ENCODE measurements at regions not wholly inside any gene's neighbourhood (a gene's known extent, or its start where the extent isn't known, plus 50 kb on each side); places are given as distances from the start of the nearest gene placed in this dataset.
"Not testable (repeated sequence)": the region's sequence is repeated elsewhere in the genome, so short reads cannot be mapped to it uniquely, and the experiment has no call there.

- no peaks in the 10 kb centered on the region for H3K4me1 Mint-ChIP-seq (ENCODE audit: low read depth, unreplicated experiment)
- H3K4me3 Mint-ChIP-seq (ENCODE audit: low read depth, unreplicated experiment), result no peak overlapping the region
- peaks cover 53% of the 10 kb centered on the region for H3K27me3 Mint-ChIP-seq (ENCODE audit: unreplicated experiment)
- no peaks in the 10 kb centered on the region for H3K9me3 Mint-ChIP-seq (ENCODE audit: low read depth, unreplicated experiment)
- TF ChIP-seq CTCF (IDR thresholded peaks at IDR 0.05; ENCODE audit: unreplicated experiment), result no peak
- no peak for DNase-seq
- CTCF ChIA-PET, result no interaction called here
- intact Hi-C loops (cut with micrococcal nuclease; ENCODE audit: unreplicated experiment), result no loop called here
- no peak overlapping the region for H3K27ac Mint-ChIP-seq (ENCODE audit: unreplicated experiment)
- no peaks in the 10 kb centered on the region for H3K36me3 Mint-ChIP-seq (ENCODE audit: insufficient read depth, unreplicated experiment)
- no TSS peak for BruUV-seq (replicated peaks)
Observed at GRCh38 chr15:62513893-62514292, 348.8 kb upstream of the C2CD4B start.

DNA sequence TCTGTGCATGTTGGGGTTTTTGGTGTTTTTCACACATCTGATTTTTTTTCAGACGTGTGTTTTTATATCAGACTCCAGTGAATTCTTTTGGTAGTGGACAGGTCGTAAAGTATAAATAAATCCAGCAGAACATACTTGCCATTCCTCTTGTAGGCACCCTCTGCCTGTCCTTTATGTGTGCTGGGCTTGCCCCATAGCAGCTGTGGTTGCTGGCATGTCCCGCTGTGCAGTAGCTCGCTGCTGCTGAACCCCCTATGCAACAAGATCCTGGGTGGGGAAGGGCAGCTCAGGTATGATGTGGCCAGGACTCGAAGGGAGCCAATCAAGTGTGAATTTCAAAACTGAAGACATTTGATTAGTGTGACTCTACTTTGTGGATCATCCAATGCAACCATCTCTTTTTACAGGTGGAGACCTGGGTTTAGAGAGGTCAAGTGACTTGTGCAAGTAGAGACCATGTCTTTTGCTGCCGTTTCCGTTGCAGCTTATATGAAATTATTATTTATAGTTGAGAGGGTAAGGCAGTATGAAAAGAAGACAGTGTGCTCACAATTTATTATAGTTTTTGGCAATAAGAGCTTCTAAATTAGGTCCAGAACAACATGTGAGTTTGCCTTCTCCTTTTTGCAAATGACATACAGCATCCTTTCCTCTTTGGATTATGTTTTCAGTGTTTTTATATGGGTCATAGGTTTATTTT is 350.8 kb upstream of the C2CD4B start:
- no peak for DNase-seq
- CTCF ChIA-PET, result interaction anchor here (0.6 to 1.1 kb wide), 2 partner anchors 15 to 520 kb away, joined by 3 to 4 read pairs; no protein-coding TSS in a partner anchor
- intact Hi-C loops (cut with micrococcal nuclease; ENCODE audit: unreplicated experiment), result no loop called here
- no peaks in the 10 kb centered on the region for H3K4me1 Mint-ChIP-seq (ENCODE audit: low read depth, unreplicated experiment)
- no peaks in the 10 kb centered on the region for H3K36me3 Mint-ChIP-seq (ENCODE audit: insufficient read depth, unreplicated experiment)
- H3K27ac Mint-ChIP-seq (ENCODE audit: unreplicated experiment), result no peak overlapping the region
- no peak overlapping the region for H3K4me3 Mint-ChIP-seq (ENCODE audit: low read depth, unreplicated experiment)
- H3K27me3 Mint-ChIP-seq (ENCODE audit: unreplicated experiment), result peaks cover 53% of the 10 kb centered on the region
- H3K9me3 Mint-ChIP-seq (ENCODE audit: low read depth, unreplicated experiment), result no peaks in the 10 kb centered on the region
- no TSS peak for BruUV-seq (replicated peaks)
- TF ChIP-seq CTCF (IDR thresholded peaks at IDR 0.05; ENCODE audit: unreplicated experiment), result no peak

DNA sequence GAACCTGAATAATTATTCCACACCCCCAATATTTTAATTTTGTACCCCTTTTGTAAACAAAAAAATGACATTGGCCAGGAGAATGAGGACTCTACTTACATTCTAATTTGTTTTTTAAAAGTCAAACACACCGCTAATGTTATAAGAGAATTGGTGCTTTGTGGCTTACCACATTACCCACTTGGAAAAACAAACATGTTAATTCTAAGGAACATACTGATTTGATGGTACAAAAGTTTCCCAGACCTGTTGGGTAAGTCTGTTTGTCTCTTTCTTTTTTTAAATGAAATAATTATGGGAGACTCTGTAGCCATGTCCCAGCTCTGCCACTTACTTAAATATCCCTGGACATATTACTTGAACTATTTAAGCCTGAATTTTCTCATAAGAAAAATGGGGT is 352.5 kb upstream of the C2CD4B start:
- Mint-ChIP-seq H3K36me3 (ENCODE audit: insufficient read depth, unreplicated experiment) (no peaks in the 10 kb centered on the region), H3K4me1 (ENCODE audit: low read depth, unreplicated experiment) (no peaks in the 10 kb centered on the region), H3K27ac (ENCODE audit: unreplicated experiment) (no peak overlapping the region), H3K4me3 (ENCODE audit: low read depth, unreplicated experiment) (no peak overlapping the region), H3K27me3 (ENCODE audit: unreplicated experiment) (peaks cover 63% of the 10 kb centered on the region), H3K9me3 (ENCODE audit: low read depth, unreplicated experiment) (no peaks in the 10 kb centered on the region)
- CTCF ChIA-PET, result no interaction called here
- no peak for TF ChIP-seq CTCF (IDR thresholded peaks at IDR 0.05; ENCODE audit: unreplicated experiment)
- intact Hi-C loops (cut with micrococcal nuclease; ENCODE audit: unreplicated experiment), result no loop called here
- no TSS peak for BruUV-seq (replicated peaks)
- no peak for DNase-seq

- H3K4me3 Mint-ChIP-seq (ENCODE audit: low read depth, unreplicated experiment); H3K36me3 Mint-ChIP-seq (ENCODE audit: insufficient read depth, unreplicated experiment); BruUV-seq (replicated peaks); intact Hi-C loops (cut with micrococcal nuclease; ENCODE audit: unreplicated experiment); H3K4me1 Mint-ChIP-seq (ENCODE audit: low read depth, unreplicated experiment); DNase-seq; H3K9me3 Mint-ChIP-seq (ENCODE audit: low read depth, unreplicated experiment); CTCF ChIA-PET; H3K27ac Mint-ChIP-seq (ENCODE audit: unreplicated experiment): not testable (repeated sequence)
- peaks cover 63% of the 10 kb centered on the region for H3K27me3 Mint-ChIP-seq (ENCODE audit: unreplicated experiment)
Observed at GRCh38 chr15:62518666-62519065, 353.6 kb upstream of the C2CD4B start.

DNA sequence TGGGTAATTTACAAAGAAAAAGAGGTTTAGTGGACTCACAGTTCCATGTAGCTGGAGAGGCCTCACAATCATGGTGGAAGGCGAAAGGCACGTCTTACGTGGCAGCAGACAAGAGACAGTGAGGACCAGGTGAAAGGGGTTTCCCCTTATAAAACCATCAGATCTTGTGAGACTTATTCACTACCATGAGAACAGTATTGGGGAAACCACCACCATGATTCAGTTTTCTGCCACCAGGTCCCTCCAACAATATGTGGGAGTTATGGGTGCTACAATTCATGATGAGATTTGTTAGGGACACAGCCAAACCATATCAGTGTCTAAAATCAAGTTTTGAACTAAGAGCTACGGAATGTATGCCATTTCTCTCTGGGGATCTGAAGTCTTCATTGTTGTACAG is 354.8 kb upstream of the C2CD4B start:
- Mint-ChIP-seq H3K27ac (ENCODE audit: unreplicated experiment) (no peak overlapping the region), H3K4me1 (ENCODE audit: low read depth, unreplicated experiment) (no peaks in the 10 kb centered on the region), H3K27me3 (ENCODE audit: unreplicated experiment) (peaks cover 59% of the 10 kb centered on the region), H3K4me3 (ENCODE audit: low read depth, unreplicated experiment) (no peak overlapping the region), H3K9me3 (ENCODE audit: low read depth, unreplicated experiment) (no peaks in the 10 kb centered on the region), H3K36me3 (ENCODE audit: insufficient read depth, unreplicated experiment) (no peaks in the 10 kb centered on the region)
- intact Hi-C loops (cut with micrococcal nuclease; ENCODE audit: unreplicated experiment), result no loop called here
- DNase-seq, result no peak
- BruUV-seq (replicated peaks), result no TSS peak
- TF ChIP-seq CTCF (IDR thresholded peaks at IDR 0.05; ENCODE audit: unreplicated experiment), result no peak
- CTCF ChIA-PET, result interaction anchor here (0.5 to 0.6 kb wide), 2 partner anchors 8 to 164 kb away, joined by 3 read pairs; no protein-coding TSS in a partner anchor

Data from Calu3 (cell line).